Stimulated activated CD4-positive, alpha-beta T cell treated with anti-CD3 and anti-CD28 coated beads, Interleukin-4, amount 100 ng/mL, for 4 hours (primary cell): ENCODE measurements at regions not wholly inside any gene's neighbourhood (a gene's known extent, or its start where the extent isn't known, plus 50 kb on each side); places are given as distances from the start of the nearest gene placed in this dataset.

Source experiments
- DNase-seq, 2 experiments: peaks; one replicate each; pipeline ENCODE4 v3.0.0-alpha.2; 2020

DNA sequence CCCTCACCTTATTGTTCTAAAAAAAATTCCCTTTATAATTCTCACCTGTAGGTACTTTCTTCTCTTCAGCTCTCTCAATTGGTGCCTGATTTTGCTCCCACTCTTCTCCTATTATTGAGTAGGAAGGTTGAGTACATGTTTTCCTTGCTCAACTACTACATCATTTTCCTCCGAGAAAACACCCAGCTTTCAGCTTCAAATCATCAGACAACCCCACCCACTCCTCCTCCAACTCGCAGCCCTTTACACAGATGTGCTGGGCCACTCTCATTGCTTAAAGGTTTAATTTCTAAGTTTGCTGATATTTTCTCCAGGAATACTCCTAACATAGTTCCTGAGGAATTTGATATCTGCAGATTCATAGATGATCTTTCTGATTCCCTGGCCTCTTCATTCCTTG, 734.4 kb upstream of the ZEB2 start:
- DNase-seq: no peak

DNA sequence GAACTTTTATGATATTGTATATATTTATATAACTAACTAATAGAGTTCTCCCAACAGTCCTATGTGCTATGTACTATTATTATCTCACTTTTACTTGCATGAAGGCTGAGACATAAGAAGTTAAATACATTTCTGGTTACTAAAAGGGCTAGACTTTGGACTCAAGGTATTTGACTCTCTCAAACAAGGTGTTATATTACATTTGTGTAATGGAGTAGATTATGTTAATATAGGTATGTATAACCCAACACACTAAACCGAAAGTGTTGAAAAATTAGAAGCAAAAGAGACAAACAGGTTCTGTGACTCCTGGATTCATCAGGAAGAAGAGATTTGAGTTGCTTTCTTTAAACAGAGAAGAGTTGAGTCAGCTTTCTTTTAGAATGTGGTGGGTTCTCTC, 733.6 kb upstream of the ZEB2 start:
- no peak for DNase-seq

DNA sequence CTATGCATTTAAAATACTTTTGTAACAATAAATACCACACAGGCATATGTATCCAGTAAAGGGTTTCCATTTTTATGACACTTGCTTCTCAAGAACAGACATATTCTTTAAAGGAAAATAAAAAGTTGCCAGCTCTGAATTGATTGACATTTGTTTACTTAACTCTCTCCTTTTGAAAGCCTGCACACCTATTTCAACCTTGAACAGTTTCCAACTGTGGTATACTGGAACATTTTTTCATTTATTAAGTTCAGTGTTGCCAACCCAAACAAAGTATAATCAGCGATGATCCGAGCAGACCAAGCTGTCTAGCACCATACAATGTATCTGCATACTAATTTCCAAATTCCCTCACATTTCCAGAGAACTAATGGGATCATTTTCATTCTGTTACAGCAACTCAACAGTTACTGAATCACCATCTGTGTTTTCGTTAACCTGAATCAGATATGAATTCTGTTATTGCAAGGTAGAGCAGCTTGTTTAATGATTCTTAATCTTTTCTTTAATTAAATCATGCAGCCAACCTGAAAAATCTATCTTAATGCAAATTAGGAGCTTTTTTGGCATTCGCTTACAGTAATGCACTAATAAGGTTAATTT, 725.5 kb upstream of the ZEB2 start:
- DNase-seq: no peak

DNA sequence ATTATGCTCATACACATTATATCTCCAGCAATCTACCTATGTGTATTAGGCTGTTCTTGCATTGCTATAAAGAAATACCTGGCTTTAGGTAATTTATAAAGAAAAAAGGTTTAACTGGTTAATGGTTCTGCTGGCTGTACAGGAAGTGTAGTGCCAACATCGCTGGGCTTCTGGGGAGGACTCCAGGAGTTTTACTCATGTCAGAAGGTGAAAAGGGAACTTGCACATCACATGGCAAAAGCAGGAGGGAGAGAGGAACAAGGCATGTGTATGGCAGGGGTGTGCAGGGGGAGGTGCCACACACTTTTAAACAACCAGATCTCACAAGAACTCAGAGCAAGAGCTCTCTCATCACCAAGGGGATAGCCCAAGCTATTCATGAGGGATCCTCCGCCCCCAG, 715.4 kb upstream of the ZEB2 start:
- DNase-seq: no peak

DNA sequence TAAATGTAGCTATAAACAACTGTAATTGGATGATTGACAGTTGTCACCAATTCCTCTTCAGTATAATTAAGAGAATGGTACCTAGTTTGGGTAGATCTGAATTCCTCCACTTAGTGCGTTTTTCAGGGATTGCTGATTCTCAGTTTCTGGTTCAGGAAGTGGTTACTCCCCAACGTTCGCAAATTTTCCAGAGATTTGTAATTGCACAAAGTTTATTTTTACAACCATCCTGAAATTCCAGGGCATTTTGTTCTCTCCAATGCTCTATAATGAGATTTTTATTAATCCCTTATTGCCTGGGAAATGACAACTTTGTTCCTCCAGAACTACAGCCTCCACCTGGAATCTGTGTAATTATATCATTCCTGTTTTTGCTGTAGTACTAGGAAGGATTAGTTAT, 710.6 kb upstream of the ZEB2 start:
- no peak for DNase-seq

DNA sequence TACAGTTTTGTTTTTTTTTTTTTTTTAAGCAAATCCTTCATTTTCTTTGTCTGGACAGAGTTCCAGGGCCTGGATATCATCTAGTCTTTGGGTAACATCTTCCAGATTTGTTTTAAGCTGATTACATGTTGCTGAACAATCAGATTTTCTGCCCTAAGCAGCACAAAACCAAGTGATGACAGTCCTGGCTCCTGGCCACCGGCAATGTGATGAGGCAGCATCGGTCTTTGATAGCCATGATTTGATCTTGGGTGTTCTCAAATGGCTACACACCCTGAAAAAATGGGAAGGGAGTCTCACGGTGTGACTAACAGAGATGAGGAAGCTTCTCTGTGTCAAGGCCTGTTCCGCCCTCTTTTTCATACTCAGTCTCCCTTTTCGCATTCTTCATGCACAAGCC, 708.6 kb upstream of the ZEB2 start:
- no peak for DNase-seq

DNA sequence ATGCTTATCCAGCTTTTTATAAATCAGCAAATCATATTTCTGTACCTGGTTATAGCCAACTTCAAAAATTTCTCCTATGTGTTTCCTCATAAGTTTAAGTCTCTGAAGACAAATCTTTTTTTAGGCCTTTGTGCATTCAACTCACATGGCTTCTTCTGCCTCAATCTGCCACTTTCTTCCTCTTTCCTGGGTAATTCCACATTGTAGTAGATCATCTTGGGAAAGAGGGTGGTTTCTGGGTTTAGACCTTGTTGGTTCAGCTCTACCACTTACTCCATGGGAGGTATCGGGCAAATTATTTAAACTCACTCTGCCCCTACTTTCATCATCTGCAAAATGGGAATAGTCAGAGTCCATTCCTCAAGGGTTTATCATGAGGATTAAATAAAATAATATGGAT, 707.0 kb upstream of the ZEB2 start:
- no peak for DNase-seq

DNA sequence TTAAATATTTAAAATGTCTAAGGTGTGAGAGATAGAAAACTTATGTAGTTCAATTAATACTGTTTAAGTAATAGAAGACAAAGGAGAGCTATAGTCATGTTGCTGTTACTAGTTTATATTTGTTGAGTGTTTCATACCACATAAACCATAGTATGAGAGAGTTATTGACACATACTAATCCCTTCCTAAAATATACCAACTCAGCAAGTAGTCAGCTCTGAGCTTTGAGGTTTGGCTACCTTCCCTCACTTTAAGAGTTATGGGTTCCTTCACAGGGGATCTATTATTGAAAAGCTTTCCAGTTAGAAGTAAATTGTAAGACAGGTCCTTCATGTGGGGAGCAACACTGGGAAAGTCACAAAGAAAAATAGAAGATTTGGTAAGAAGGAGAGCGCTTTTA, 701.6 kb upstream of the ZEB2 start:
- DNase-seq: no peak

DNA sequence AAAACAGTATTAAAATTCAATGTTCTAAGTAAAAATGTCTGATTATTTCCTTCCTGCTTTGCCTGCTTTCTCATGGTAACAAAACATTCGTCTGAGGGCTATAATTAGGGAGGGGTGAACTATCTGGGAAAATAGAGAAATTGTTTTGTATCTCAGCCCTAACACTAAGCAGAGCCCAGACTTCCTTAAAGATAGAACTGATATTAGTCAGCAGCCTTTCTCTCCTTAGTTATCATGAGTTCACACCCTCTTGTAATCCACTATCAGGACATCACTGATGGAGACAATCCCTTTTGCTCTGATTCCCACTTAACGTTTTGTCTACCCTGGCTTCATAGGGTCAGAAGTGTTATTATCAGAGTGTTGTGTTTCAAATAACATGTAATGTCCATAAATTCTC, 701.1 kb upstream of the ZEB2 start:
- no peak for DNase-seq

DNA sequence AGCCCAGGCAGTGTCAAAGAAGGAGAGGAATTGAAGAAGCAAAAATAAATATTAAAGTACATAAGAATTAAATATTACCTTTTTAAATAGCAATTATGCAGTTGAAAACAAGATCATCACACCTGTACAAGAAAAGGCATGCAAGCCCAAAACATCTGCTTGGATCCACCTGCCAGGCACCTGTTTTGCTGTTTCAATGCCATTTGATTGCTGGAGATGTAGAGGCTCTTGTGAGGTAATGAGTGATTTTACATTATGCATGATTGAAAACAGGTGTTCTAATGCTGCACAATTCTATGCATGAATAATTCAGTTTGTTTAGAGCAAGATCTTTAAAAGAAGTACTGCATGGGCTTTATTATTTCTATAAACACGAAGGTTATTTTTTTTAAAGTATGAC, 700.6 kb upstream of the ZEB2 start:
- DNase-seq: no peak

DNA sequence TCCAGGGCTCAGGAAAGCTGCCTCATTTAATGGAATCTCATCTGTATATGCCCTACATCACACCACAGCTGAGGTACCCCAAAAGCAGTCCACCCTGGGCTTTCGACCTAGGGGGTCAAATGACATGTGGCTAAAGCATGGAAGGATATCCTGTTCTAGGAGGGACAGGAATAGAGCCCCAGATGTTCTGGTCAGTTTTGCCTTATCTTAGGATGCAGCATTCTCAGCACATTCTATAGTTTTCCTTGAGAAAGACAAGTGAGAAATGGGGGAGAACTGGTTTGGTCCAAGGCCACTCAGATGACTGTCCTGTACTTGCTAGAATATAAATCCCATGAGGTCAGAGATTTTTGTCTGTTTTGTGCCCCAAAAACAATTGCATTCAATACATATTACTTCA, 688.0 kb upstream of the ZEB2 start:
- DNase-seq: no peak

DNA sequence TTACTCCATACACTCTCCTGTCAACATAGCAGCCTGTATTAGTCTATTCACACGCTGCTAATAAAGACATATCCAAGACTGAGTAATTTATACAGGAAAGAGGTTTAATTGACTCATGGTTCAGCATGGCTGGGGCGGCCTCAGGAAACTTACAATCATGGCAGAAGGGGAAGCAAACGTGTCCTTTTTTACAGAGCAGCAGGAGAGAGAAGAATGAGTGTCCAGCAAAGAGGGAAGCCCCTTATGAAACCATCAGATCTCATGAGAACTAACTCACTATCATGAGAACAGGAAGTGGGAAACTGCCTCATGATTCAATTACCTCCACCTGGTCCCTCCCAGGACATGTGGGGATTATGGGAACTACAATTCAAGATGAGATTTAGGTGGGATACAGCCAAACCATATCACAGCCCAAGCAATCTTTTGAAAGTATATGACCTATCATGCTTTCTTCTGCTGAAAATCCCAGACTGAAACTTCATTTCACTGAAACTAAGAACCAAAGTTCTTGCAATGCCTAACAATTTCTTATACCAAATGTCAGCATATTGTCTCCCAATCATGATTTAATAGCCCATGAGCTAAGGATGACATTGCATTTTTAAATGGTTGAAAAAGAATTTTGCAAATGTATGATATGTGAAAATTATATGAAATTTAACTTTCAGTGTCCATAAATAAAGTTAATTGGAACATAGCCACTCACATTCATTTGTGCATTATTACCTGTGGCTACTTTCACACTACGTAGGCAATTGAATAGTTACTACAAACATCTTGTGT, 686.8 kb upstream of the ZEB2 start:
- DNase-seq: no peak

DNA sequence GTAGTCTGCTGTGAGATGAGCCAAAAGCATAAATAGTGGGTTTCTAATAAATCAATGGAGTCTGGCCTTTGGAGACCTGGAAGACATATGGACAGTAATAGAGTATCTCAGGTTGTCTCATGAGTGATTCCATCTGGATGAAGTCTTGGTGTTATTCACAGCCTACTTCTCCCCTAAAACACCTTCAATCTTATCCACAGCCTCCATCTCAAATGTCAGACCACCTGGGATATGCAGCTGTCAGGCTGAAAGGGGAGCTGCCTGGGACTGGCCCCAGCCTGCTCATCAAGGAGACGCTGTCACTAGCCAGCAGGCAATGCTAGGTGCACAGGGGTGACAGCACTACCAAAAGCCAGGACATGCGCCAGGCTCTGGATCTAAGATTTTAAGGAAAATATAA, 684.0 kb upstream of the ZEB2 start:
- no peak for DNase-seq

DNA sequence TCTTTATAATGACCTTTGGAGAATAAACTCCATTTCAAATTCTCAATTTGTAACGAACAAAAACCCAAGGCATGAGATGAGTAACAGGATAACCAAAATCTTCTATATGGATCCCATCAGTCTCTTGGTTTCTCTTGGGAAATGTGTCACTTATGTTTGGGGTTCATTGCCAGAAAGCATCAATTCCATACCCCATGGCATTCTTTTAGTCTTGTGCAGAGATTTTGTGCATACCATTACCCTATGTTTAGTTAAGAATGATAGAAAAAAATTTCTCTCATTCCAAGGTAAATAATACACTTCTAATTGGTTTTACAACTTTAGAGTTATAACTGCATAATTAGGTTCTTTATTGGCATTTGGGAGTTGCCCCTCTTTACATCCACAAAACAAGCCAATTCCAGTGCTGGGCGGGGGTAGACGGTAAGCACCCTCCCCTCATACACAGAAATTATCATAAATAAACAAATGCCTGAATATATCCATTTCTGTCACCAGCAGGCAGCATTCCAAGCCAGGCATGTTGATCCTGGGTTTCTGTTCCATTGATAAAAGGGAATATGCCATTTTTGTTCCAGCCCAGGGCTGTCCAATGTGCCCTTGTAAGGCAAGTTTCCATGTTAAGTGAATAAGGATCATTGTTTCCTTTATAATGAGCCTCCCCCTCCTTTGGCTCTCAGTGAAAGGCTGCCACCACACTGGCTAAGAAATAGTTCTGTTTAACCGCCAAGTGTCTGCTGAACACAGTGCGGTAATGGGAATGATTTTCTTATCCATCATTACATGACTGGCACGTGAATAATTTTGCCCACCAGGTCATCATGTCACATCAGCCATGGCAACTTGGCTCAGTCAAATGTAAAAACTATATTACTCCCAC, 680.1 kb upstream of the ZEB2 start:
- no peak for DNase-seq

DNA sequence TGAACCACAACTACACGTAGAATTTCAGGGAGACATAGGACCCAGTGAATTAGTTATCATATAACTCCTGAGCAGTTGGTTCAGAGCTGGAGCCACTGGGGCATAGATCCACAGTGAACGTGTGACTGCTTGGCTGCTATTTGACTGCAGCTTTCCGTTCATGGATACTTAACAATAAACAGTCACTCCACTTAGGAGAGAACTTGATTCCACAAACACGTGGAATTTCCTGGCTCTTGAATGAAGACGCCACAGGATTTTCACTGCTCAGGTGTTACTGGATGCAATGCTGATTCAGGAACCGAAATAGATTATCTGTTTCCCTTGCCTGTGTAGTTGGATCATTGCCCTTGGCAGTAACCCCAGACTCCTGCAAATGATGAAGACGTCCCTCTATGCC, 679.1 kb upstream of the ZEB2 start:
- DNase-seq: no peak

DNA sequence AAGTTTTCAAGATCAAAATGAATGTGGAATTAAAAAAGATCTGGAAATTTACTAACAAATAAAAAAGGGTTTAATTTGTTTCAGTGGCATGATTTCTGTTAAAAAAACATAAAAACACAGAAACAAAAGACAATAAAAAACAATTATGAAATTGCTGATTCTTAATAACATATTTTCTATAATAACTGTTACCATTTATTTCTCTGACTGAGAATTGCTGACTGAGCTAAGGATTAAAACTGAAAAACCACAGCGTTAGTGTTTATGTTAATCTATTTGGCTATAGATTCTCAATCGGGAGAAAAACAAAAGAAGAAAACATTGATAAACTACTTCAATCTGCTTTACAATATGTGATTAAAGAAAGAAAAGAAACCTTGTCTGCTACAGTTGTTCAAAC, 678.6 kb upstream of the ZEB2 start:
- no peak for DNase-seq

DNA sequence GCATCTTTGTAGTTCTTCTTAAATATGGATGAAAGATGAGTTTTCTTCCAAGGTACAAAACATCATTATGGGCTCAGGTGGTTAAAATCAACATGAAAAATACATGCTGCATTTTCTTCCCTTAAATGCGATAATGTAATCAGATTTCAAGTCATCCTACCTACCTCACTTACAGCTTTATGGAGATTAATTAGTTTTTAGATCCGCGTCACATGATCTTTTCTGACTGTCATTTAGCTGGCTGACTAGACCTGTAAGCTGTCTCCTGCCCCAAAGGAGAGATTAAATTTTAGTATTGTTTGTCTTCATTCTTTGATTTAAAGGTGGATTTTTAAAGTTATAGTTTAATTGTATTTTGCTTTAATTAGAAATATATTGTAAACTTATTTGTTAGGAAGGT, 678.0 kb upstream of the ZEB2 start:
- no peak for DNase-seq

DNA sequence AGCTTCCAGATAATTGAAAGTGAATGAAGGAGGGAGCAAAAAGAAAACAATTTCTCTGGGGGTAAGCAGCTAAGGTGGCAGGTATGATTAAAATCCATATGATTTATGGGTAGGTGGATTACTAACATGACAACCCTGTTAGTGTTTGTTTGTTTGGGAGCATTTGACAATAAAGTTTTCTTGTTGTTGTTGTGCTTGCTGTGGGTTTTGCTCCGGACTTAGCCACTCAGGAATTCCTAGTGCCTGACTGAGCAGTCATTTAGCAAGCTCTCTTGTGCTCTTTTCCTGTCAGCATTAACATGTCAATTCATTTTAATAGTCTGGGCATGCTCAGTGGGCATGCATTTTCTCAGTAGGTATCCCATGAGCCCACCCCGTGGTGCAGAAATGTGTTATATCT, 674.8 kb upstream of the ZEB2 start:
- DNase-seq: no peak

DNA sequence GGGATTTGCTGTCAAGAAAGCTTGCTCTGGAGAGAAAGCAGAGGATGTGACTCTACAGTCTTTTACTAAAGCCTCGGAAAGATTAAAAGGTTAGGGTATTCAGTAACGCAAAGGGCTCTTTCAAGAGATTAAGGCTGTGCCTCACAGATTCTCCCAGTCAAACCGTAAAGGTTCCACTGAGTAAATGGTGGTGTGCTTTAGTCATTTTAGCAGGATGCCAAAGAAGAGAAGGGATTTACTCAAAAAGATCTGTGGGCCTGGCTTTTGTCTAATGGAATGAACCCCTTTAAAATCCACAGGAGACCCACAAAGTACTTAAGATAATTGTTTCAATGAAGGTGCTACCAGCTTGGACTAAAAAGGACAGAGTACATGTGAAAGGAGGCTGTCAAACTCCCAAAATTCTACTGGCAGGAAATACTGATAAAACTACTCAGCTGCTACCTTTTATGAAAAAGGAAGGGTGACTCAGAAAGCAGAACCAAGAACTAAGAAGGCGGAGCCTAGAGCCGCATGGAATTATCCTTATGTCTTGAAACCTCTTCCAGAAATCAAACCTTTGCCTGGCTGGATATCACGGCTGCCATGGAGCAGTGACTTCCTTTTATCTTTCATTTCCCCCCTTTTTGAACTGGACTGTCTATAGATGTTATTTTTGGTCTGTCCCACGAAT, 670.2 kb upstream of the ZEB2 start:
- DNase-seq: no peak

DNA sequence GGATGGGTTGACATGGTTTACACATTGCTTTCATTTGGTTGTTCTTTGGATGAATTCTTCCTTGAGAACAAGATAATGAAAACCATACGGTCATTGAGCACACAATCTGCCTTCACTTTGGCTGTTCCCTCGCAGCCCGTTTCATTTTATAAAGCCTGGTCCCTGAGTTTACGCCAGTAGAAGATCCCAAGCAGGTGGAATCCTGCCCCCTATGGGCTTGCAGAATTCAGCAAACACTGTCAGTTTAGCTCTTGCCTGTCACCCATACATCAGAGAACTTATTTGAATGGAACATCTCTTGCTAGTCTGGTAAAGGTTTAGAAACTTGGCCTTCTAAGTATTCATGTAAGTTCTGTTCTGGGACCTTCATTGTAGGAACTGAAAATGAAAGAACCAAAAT, 666.4 kb upstream of the ZEB2 start:
- DNase-seq: no peak

DNA sequence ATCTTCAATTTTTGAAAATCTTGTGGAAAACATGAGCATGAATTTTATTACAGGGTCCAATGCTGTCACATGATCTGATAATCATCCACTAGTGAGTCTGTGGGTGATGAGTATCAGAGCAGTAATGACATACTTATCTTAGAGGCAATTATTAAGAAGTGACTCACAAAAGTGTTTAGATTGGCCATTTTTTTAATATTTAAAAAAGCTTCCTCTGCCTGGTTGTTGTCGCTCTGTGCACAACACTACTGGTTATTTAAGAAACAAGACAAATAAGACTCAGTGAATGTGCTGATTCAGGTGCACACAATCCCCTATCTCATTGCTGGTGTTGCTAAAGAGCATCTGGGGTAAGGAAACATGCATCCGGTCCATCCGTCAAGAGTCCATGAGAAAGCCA, 665.8 kb upstream of the ZEB2 start:
- no peak for DNase-seq

DNA sequence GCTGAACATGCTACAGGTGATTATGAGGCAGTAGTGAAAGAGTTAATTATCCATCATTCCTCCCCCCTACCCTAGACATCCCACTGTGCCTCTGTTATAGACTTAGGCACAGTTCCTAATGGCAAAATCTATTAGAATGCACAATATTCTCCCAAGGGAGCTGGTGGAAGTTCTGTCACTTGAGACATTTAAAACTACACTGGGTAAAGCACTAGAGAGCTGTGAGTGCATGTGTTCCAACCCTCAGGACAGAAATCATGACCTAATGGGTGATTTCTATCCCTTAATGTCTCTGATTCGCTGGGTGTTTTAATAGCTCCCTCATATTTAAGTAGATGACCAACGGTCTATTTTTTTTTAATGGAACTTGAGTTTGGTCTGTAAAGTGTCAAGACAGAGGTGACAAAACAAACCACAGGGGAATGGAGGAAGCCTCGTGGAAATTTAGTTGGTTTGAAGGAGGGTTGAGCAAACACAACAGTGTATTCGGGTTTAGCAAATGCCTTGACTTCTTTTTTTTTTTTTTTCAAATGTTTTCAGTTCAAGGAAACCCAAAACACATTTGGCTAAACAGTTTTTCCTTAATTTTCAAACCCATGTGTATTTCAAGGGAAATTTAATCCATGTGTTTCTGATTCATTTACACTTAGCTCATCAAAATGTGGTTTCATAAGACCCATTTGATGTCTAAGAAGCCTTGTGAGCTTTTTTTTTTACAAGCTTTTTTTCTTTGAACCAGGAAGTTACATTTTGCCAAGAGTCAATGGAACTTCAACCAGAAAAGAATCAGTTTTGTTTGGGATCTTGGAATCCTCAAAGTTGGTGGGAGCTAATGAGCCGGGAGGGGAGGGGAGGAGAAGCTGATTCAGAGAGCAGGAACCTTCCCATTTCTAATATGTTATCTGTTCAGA, 665.1 kb upstream of the ZEB2 start:
- no peak for DNase-seq
